Stimulated activated CD4-positive, alpha-beta T cell treated with anti-CD3 and anti-CD28 coated beads, Interleukin-1b, Interleukin-23, amount 100 ng/mL, for 24 hours (primary cell): ENCODE measurements at regions not wholly inside any gene's neighbourhood (a gene's known extent, or its start where the extent isn't known, plus 50 kb on each side); places are given as distances from the start of the nearest gene placed in this dataset.

Experiments
- DNase-seq, 4 experiments: peaks; one replicate each; pipeline ENCODE4 v3.0.0-alpha.2; 2020; ENCODE audit warnings: low read depth in 4 of 4, low spot score in 1 of 4

DNA sequence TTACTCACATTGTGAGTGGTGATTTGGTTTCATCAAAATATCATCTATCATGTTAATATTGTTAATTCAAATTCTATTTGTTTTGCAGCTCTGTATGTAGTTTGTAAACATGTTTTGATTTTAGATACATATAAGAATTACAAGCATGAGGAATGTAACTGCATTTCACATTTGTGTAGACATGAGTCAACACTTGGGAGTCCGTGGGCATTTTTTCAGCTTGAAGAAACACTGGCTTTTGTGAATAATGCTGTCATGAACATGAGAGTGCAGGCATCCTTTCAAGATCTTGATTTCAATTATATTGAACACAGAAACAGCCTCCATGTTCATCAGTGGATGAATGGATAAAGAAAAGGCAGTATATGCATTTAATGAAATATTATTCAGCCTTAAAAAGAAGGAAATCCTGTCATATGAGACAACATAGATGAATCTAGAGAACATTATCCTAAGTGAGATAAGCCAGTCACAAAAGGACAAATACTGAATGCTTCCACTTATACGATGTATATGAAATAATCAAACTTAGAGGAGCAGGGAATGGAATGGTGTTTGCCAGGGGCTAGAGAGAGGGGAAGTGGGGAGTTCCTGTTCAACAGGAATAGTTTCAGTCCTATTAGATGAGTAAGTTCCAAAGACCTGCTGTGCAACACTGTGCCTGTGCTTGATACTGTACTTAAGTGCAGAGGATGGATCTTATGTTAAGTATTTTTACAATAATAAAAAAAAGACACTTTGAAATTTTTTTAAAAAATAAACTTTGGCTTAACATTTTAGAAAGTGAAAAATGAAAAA, 194.9 kb downstream of the LRATD1 start:
- no peak for DNase-seq

DNA sequence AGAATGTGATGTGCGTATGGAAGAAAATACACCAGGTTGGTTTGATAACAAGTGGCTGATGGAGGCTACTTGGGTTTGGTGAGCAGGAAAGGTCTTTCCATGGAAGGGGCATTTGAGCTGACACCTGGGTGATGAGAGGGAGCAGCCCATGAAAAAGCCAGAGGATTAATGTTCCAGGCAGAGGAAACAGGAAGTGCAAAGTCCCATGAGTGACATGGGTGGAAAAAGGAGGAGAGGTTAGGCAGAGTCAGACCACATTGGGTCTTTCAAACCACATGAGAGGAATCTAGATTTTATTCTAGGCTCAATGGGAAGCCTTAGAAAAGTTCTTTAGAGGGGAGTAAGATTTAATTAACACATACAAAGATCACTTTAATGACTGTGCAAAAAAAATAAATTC, 195.7 kb downstream of the LRATD1 start:
- no peak for DNase-seq

DNA sequence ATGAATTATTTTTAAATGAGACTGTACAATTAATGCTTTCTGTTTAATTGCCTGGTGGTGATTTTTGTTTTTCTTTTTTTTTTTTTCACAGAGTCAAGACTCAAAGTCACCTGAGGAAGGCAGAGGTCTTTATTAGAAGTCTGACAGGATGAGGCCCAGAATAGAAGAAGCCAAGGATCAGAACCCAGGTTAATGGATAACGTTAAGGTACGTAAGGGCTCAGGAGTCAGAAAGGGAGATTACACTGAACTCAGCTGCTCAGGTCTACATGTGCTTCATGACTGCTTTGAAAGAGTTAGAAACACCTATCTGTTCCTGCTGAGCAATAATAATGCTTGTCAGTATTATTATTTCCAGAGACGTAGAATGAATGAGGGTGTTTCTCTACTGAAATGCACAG, 196.5 kb downstream of the LRATD1 start:
- no peak for DNase-seq

DNA sequence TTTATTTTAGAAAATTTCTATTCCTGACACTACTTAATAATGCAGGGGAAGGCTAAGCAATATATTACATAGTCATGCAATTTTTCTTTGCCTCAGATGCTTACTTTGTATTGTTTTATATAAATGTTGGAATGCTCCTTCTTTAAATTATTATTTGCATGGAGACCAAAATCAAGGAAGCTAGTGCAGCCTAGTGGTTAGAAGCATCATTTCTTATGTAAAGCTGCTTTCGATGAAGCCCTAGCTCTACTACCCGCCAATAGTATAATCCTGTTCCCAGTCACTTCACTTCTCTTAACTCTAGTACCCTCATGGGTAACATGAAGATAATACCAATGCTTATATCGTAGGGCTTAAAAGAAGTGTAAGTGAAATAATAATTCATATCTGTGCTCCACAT, 198.9 kb downstream of the LRATD1 start:
- no peak for DNase-seq

DNA sequence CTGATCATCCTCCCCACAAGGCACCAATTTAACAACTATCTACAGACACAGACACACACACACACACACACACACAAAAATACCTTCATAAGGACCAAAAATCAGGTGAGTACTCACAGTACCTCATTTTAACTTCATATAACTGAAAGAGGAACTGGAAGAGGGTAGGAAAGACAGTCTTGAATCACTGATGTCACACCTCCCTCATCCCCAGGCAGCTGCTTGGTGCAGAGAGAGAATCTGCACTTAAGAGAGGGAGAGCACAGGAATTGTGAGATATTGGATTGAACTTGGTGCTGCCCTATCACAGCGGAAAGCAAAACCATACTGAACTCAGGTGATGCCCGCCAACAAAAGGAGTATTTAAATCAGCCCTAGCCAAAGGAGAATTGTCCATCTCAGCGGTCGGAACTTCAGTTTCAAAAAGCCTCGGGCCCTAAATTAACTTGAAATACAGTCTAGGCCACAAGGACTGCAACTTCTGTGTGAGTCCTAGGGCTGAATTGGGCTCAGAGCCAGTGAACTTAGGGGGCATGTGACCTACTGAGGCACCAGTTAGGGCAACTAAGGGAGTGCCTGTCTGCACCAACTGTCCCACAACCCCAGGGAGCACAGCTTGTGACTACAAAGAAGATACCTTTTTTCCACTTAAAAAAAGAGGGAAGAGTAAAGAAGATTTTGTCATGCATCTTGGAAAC, 211.1 kb downstream of the LRATD1 start:
- no peak for DNase-seq

DNA sequence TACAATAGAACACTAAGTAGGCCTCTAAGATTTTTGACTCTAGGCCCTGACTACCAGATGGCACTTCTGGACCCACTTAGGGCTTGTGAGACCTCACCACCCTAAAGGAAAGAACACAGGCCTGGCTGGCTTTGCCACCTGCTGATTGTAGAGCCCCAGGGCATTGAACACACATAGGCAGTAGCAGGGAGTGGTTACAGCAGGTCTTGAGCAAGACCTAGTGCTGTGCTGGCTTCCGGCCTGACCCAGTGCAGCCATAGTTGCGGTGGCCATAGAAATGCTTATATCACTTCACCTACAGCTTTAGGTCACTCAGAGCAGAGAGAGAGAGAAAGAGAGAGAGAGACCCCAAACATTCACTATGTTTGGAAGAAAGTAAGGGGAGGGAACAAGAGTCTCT, 223.2 kb downstream of the LRATD1 start:
- DNase-seq: no peak

DNA sequence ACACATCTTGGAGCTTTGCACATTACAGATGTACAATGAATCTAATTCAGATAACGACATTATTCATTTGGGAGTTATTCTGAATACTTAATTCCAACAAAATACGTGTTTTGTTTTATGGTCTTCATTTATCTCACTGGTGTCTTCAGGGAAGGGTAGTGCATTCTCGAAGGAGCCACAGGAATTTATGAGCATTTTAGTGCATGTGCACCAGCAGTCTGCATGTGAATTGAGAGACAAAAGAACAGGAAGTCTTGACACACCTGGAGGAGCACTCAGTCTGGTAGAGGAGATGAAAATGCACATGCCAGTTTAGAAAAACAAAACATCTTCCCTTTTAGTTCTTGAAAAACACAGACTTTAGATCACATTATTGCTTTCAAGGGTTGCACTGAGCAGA, 228.7 kb downstream of the LRATD1 start:
- no peak for DNase-seq

DNA sequence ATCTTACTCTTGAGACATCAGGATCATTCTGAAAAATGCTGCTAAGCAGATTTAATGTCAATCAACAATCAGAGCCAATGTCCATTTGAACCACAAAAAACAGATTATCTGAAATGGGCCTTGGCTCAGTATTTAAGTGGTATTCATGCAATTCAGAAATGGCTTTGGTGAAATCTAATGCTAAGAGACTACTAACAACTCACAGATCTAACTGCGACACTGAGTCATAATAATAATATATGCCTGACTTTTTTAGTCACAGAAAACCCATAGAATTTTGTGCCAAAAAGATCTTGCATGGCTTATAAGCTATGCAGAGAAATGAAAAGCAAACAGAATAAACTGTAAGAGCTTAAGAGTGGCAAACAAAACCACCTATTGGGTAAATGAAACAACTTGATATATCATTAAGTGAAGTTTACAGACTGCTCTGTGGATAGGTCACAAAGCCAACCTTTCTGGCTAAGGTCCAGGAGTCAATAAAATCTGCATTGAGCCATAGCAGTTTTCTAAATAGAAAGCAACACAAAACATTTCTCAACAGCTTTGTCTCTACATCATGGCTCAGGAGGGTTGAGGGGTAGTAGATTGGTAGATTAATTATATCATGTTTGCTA, 234.3 kb downstream of the LRATD1 start:
- no peak for DNase-seq

DNA sequence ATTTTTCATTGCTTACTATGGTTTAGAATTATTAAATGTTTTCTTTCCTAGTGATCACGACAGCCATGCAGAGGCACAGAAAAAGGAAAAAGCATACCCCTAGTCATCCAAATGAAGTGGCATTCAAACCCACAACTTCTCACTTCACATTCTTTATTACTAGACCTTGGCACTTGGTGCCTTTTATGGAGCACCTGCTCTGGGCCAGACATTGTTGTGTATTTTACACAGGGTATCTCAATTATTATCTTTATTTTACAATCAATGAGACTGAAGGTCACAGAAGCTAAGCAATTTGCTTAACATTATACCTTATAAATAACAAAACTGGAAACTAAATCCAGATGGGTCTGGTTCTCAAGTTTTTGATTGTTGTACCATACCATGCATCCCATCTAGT, 235.3 kb downstream of the LRATD1 start:
- no peak for DNase-seq

DNA sequence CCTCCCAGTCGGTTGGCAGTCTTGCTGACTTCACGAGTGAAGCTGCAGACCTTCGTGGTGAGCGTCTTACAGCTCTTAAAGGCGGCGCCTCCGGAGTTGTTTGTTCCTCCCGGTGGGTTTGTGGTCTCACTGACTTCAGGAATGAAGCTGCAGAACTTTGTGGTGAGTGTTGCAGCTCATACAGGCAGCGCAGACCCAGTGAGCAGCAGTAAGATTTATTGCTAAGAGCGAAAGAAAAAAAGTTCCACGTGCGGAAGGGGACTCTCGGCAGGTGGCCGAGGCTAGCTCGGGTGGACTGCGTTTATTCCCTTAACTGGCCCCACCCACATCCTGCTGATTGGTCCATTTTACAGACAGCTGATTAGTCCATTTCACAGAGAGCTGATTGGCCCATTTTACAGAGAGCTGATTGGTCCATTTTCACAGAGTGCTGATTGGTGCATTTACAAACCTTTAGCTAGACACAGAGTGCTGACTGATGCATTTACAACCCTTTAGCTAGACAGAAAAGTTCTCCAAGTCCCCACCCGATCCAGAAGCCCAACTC, 240.3 kb downstream of the LRATD1 start:
- no peak for DNase-seq

DNA sequence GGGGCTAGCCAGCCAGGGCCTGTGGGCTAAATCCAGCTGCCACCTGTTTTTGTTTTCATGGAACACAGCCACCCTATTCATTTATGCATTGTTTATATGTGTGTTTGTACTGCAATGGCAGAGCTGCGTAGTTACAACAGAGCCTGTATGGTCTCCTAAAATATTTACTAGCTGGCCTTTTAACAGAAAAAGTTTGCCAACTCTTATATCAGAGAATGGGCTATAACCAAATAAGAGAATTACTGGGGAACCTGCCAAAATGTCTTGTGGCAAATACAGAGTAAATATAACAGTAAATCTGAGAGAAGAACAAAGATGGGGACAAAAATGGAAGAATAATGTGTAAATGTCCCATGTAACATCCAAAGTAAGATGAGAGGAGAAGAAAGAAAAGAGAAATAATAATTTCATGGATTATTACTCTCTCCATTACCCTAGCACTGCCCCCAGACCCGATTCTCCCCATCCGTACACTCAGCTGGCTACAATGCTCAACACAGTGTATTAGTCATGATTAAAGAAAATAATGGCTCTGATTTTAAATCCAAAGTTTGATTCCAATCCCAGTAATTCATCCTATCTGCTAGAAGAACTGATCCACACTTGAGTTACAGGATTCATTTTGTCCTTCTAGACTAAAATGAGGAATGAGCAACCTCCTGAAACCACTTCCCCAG, 249.3 kb downstream of the LRATD1 start:
- no peak for DNase-seq

DNA sequence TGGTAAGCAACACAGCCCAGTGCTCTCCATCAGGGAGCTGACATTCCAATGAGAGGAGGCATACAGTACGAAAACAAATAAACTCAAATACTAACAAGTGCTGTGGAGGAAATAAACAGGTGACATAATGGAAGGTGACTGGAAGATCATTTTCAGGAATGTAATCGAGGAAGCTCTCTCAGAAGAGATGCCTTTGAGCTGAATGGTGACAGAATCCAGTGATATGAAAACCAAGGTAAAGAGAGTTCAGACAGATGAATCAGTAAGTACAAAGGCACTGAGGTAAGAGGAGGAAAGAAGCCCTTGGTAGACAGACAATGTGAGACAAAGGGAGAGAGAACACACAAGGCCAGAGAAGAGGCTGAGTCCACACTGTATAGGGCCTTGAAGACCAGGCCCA, 252.1 kb downstream of the LRATD1 start:
- no peak for DNase-seq

DNA sequence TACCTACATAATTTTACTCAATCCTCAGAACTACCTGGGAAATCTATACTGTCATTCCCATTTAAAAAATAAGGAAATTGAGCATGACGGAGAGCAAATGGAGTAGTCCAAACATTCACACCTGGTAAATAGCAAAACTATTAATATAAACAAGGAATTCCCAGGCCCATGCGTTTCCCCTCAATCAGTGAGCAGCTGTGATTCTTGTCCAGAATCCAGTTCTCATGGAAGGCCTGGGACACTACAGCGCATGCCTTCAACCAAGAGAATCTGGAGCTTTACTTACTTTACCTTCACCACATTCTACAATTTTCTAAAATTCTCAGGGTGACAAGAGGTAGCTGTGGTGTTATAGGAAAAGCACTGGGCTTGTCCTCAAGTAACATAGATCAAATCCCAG, 259.0 kb downstream of the LRATD1 start:
- DNase-seq: no peak

DNA sequence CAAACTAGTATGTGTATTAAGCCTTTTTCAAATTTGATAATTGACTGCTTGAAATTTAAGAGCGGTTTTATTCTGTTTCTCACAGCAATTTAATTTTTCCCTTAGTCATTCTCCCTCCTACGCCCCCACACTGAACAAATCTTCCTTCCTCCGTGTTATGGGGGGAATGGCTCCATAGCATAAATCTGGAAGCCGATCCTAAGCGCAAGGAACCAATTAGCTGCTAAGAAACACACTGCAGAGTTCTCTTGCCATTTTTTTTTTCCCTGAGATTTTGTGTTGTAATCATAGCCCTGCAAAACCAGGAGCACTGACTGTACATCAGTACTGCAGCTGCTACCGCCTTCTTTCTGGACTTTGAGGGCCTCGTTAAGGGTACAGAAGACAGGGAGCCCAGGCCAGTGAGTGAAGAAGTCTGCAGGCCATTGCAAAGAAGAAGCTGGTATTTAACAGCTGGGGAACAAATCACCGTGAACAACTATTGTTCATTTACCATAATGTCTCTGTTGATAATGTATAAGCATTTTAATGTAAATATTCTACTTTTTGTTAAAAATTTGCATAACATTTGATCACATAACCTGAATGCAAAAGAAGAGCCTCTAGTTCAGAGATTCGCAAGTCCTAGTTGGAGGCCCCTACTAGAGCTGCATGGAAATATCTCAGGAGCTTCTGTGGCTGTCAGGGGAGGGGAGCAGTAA, 264.0 kb downstream of the LRATD1 start:
- DNase-seq: no peak

DNA sequence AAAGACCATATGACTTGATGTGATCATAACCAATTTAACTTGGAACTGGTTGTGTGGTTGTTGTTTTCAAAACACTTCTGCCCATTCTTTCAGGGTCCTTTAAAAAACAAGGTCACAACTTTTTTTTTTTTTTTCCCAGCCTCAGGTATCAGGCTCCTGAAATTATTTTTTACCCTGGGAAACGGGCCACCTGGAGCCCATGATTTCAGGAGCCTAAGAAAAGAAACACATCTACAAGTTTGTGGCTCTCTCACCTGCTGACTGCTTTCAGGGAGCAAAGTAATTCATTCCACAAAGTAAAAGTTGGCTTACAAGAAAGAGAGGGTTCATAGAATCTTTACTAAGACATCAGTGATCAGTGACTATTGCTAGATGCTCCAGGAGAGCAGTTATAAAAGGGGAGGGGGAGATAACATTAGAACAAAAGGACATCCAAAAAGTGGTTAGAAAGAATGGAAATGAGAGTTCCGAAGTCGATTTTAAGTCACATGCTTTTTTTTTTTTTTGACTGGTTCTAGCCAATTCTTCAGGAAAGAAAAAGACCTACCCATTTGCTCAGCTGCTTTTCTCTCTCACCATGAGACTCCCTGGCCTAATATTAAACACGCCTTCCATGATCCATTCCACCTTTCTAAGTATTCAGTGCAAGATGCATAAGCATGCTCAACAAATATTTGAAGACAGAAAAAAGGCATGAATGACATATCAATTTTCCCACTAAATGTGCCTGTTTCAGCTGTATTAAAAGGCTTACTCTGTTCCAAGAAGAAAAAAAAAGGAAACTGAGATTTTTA, 267.3 kb downstream of the LRATD1 start:
- DNase-seq: no peak

DNA sequence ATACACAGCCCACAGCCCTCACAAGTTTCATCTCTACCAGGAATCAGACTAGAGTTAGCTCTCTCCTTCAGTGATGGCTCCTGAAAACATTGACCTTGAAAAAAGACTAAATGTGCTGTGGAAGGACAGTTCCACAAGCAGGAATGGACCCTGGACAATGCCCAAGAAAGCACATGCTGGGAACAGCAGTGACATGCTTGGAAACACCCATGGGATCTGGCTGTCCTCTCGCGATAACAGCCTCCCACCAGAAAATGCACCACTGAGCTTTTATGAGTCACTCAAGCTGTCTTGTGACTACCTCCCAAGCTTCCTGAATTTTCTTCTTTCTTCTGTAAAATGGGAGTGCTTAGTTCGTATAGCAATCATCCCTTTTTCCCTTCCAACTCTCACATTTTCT, 269.2 kb downstream of the LRATD1 start:
- DNase-seq: no peak

DNA sequence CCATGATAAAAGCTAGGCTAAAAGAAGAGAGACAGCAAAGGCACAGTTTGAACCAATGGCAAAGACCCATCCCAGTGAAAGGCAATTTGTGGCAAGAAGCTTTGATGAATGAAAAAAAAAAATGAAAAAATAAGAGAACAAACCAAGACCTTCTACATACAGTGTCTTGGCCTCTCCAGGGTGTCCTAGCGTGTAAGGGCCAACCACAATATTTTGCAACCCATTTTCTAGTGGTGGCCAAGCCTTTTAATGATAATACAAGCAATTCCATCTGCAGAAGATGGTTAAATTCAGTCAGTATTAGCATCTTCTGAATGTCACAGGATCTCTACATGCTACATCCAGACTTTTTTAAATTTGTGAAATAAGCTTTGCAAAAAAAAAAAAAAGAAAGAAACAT, 270.4 kb downstream of the LRATD1 start:
- DNase-seq: no peak

DNA sequence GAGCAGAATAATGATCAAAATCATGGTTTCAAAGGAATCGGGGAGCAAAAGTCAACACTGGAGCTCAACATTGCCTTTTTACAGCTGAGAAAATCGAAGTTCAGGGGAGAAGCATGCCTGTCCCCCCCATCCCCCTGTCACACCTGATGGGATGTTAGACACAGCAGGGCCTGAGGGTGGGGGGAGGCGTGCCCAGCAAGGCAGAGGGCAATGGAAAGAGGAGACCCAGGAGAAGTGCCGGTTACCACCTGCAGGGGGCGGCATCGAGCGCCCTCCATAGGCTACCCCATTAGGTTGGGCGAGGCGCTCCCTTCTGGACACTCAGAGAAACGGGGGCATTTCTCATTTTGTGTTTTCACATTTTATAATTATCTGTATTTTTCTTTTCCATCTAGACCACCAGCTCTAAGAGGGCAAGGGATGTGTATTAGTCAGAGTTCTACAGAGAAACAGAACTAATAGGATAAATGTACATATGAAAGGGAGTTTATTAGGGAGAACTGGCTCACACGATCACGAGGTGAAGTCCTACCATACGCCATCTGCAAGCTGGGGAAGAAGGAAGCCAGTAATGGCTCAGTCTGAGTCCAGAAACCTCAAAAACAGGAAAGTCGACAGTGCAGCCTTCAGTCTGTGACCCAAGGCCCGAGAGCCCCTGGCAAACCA, 271.3 kb downstream of the LRATD1 start:
- DNase-seq: peak in 3 of 4 experiments; percentile 6 to 29 (median 14)

DNA sequence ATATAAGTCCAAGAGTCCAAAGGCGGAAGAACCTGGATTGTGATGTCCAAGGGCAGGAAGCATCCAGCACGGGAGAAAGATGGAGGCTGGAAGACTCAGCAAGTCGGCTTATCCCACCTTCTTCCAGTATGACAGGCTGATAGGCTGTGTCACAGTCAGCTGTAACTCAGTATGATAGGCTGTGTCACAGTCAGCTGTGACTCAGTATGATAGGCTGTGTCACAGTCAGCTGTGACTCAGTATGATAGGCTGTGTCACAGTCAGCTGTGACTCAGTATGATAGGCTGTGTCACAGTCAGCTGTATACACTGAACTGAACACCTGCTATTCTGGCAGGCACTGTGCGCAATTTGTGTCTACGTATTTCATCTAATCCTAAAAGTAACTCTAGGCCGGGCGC, 271.9 kb downstream of the LRATD1 start:
- peak in 2 of 4 experiments; percentile 0 for DNase-seq

DNA sequence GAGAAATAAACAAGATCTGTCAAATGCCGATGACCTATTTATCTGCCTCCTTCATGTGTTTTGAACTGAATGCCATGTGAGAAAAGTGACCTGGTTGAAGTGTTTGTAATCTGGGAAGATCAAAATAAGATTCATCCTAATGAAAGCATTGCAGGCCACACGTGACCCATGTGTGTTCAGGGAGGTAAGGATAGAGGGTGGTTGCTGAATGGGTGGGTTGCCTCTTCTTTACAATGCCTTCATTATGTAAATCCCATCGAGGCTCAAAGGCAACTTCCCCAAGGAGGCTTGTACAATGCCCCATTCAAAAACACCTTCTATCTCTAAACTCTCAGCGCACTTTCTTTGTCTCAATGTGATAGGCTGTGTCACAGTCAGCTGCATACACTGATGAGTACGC, 273.1 kb downstream of the LRATD1 start:
- no peak for DNase-seq
